GM23338 (cell line): ENCODE measurements at regions not wholly inside any gene's neighbourhood (a gene's known extent, or its start where the extent isn't known, plus 50 kb on each side); places are given as distances from the start of the nearest gene placed in this dataset.

Experiments used
- CREB1 ChIP-seq: fragments of 250-450 bp; sonication (Bioruptor Pico); IDR thresholded peaks from 2 replicates; pipeline ENCODE4 v1.5.0; 2020; ENCODE audit warnings: low read depth, mild to moderate bottlenecking, moderate library complexity
- CTCF ChIP-seq, 2 experiments: fragments of 200-600 bp in 1 of 2; sonication (generic) in 1 of 2; conservative IDR thresholded peaks; 2 replicates each; pipeline versions ENCODE4 v1.5.1 to v1.6.1; 2016 to 2017; ENCODE audit warnings: antibody characterized with exemption in 2 of 2, low read depth in 2 of 2, mild to moderate bottlenecking in 2 of 2, moderate library complexity in 1 of 2
- ETS1 ChIP-seq: IDR thresholded peaks from 2 replicates; pipeline ENCODE4 v1.6.1; 2016; ENCODE audit warnings: antibody characterized with exemption
- EZH2 ChIP-seq: fragments of 200-600 bp; sonication (generic); IDR thresholded peaks from one replicate; pipeline ENCODE4 v1.8.0; 2017; ENCODE audit warnings: antibody characterized with exemption, mild to moderate bottlenecking, low read depth; ENCODE audit not compliant: unreplicated experiment
- EZH2phosphoT487 ChIP-seq: fragments of 200-600 bp; sonication (generic); IDR thresholded peaks from one replicate; pipeline ENCODE4 v1.8.1; 2018; ENCODE audit warnings: antibody characterized with exemption; ENCODE audit not compliant: unreplicated experiment
- JUNB ChIP-seq: IDR thresholded peaks from one replicate; pipeline ENCODE4 v1.6.1; 2016; ENCODE audit warnings: antibody characterized with exemption; ENCODE audit not compliant: unreplicated experiment
- NANOG ChIP-seq: IDR thresholded peaks from 2 replicates; pipeline ENCODE4 v1.6.1; 2016; ENCODE audit warnings: antibody characterized with exemption, borderline replicate concordance
- POLR2AphosphoS5 ChIP-seq: IDR thresholded peaks from 2 replicates; pipeline ENCODE4 v1.6.1; 2016; ENCODE audit warnings: antibody characterized with exemption, low read depth
- REST ChIP-seq: IDR thresholded peaks from one replicate; pipeline ENCODE4 v1.6.1; 2018; ENCODE audit warnings: antibody characterized with exemption; ENCODE audit not compliant: unreplicated experiment
- STAT1 ChIP-seq: IDR thresholded peaks from one replicate; pipeline ENCODE4 v1.6.1; 2016; ENCODE audit warnings: antibody characterized with exemption; ENCODE audit not compliant: unreplicated experiment
- ZNF114 ChIP-seq: fragments of 250-450 bp; sonication (Bioruptor Pico); IDR thresholded peaks from 2 replicates; pipeline ENCODE4 v1.5.0; 2020; ENCODE audit warnings: mild to moderate bottlenecking, moderate library complexity
- ZNF331 ChIP-seq: fragments of 250-450 bp; sonication (Bioruptor Pico); IDR thresholded peaks from 2 replicates; pipeline ENCODE4 v1.5.0; 2020; ENCODE audit warnings: low read depth, mild to moderate bottlenecking, moderate library complexity

GRCh38 chr1:83545066-83545862 is 453.7 kb downstream of the TTLL7 start:
- TF ChIP-seq CTCF (conservative IDR thresholded peaks at IDR 0.05; ENCODE audit: low read depth in 2 of 2) (peak; percentile 69 to 70), CREB1 (CRISPR knock-in tag) (no peak), POLR2AphosphoS5 (no peak), ETS1 (no peak), REST (no peak), EZH2 (no peak), EZH2phosphoT487 (no peak), STAT1 (no peak), JUNB (no peak), NANOG (no peak), ZNF114 (CRISPR knock-in tag) (no peak), ZNF331 (no peak)
